ACHN (cell line): ENCODE measurements at regions not wholly inside any gene's neighbourhood (a gene's known extent, or its start where the extent isn't known, plus 50 kb on each side); places are given as distances from the start of the nearest gene placed in this dataset.
"Not testable (repeated sequence)": the region's sequence is repeated elsewhere in the genome, so short reads cannot be mapped to it uniquely, and the experiment has no call there.

Experiments used
- DNase-seq: peaks from one replicate; pipeline ENCODE4 v3.0.0-alpha.2; 2015
- in situ Hi-C: cut with HindIII; loops from 2 replicates; pipeline ENCODE4 v1.10.0; 2017; ENCODE audit warnings: low sequenced_read_pairs, low pct_ligation_motif_present, low pct_unique_long_range_greater_than_20kb

DNA sequence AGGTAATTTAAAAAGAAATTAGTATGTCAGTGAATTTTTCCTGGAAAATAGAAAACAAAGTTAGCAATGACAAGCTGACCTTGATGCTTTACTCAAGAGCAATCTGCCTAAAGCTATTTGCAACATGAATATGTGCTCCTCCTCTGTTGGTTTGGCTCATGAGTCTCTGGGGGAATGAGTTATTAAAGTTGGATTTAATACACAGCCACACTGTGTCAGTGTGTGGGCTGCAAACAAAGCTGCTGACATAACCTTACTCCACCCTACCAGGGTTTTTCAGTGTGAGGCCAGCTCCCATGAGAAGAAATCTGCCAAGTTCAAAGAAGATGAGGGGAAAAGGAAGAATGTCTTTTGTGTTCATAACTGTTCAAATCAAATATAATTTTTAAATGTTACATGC is 280.5 kb downstream of the TLL1 start:
- no peak for DNase-seq
- in situ Hi-C loops, result no loop called here

DNA sequence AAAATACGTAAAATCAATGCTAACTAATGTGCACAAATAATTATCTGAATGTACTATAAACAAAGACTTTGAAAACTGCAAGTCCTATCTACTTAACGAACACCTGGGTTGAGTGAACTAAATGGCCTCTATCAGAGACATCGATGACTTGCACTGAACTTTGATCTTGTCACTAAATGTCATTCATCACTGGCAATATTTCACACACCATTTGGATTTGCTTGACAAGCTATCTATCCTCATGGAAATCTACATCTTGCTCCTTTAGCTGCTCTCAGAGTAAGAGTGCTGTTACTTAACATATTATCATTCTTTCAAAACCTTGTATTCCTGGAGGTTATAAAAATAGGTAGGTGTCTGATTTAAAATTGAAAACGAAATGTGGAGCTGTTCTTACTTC is 289.3 kb downstream of the TLL1 start:
- DNase-seq, result no peak
- in situ Hi-C loops, result no loop called here

DNA sequence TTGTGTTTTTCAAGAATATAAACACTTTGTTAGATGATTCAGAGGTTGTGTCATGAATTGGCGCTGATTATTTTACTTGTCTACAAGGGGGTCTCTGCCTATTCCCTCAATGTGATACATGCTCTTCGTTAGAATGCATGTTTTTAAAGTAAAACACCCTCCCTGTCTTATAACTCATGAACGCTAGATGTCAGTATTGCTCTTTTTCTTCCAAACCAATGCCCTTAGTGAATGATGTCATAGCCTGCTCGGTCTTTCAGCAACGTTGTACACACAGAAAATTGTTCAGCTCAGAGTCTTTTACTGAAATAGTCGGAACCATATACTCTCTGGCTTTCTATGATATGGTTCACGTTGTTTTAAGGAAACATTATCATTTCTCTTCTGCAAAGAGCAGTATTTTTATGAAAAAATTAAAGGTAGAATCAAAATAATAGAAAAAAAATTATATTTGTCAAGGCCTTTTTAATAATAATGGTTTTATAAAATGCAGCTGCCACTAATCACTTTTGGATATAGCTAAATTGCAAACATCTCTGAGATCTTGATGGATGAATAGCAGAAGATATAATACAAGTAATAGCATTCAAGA is 292.9 kb downstream of the TLL1 start:
- DNase-seq, result peak; percentile 70
- in situ Hi-C loops, result no loop called here

DNA sequence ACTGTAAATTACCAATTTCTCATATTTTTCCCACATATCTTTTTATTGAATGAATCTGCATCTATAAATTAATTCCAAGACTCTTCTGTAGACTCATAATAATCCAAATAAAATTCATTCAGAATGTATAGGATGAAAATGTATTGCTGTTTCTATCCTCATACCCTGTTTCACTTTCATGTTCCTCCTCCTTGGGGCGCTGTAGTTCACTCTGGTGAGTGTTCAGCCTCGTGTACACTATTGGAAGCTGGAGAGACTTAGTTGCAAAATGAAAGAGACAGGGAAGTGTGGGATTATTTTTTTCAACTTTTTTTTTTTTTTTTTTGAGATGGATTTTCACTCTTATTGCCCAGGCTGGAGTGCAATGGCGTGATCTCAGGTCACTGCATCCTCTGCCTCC is 296.1 kb downstream of the TLL1 start:
- DNase-seq, result peak; percentile 13
- in situ Hi-C loops, result no loop called here

DNA sequence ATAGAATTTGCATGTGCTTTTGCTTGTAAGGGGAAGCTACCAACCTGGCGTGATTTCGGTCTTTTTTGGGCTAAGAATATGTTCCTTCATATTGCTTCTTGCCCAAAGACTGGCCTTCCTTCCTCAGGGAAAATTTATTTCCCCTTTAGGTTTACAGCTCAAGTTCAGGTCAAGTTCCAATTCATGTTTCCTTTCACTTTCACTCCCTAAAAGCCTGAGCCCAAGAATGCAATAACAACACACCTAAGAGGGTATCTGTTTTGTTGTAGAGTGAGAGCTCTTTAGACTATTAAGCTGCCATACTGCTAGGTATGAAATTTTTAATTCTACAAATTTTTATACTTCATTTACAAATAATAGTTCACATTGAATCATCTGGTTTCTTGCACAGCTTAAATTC is 299.6 kb downstream of the TLL1 start:
- in situ Hi-C loops, result no loop called here

DNA sequence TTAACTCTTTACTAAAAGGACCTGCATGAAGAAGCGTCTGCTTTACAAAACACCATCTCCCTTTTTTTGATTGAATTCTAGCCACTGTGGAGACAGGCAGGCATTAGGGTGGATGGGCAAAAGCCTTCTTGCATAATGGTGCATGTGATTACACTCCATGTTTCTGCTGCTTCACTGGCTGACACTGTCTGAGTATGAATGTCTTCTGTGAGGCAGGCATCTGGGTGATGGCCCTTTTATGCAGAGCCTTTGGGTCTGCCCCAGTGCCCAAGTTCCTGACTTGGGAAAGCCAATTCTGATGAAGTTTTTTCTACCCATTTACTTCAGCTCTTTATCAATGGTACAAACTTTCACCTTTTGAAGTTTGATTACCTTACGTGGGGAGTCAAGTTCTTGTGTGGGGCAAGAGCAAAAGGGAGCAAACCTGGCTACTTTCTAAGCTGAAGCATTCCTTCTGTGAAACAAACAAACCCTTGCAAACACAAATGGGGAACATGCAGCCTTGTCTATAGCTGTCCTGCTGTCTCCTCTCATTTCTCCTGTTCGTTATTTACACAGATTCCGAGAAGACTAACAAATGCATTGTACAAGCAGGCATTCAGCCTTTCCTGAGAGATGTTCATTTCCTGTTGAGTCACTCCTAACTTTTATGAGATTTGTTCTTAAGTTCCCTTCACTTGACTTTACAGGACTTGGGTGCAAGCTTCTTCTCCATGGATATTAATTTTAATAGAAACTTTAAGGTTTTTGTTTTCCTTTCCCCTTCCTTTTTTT is 301.9 kb downstream of the TLL1 start:
- DNase-seq, result no peak
- in situ Hi-C loops, result no loop called here

More for the DNA sequence above, 299.6 kb downstream of the TLL1 start:
- no peak for DNase-seq

DNA sequence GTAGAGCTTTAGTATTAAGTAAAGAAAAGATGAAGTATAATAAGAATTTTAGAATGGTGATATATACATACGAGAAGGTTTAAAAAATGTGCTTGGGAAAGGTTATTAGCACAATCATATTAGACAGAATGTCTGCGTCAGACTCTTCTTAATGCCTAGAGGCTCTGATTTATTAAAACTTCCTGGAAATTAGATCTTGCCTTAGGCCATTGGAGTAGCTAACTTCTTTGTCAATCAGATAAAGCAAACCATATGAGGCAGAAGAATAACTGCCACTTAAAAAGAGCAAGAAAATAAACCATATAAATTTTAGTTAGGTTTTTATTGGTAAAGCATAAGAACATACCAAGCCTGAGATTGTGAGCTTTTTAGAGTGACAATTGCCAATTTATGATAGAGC is 309.1 kb downstream of the TLL1 start:
- DNase-seq, result no peak
- in situ Hi-C loops, result no loop called here

DNA sequence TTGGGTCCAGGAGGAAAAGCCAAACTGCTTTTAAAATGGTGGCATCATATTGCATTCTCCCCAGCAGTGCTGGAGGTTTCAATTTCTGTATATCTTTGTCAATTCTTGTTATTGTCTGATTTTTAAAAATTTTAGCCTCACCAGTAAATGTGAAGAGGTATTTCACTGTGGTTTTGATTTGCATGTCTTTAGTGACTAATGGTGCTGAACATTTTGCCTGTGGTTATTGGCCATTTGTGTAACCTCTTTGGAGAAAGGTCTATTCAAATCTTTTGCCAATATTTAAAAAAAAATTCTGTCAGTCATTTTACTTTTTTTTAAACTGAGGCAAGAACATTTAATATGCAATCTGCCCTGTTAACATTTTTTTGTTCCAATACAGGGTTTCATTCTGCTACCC is 322.1 kb downstream of the TLL1 start:
- in situ Hi-C loops, result no loop called here
- no peak for DNase-seq

DNA sequence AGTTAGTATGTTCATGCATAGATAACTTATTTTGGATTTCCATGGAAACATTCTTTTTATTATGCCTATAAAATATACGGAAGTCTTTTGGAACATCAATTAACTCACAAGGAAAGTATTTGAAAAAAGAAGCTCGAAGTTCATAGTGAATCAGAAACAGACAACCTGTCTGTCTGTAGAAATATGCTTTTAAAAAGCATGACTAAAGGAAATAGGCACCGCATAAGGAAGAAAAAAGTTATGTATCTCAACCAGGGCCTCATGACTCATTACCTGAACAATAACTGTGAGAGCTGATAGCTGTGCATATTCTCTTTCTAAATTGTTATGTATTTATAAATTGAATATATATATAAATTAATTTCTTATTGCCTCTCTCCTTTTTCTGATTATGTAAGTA is 324.1 kb downstream of the TLL1 start:
- DNase-seq, result no peak
- in situ Hi-C loops, result no loop called here

DNA sequence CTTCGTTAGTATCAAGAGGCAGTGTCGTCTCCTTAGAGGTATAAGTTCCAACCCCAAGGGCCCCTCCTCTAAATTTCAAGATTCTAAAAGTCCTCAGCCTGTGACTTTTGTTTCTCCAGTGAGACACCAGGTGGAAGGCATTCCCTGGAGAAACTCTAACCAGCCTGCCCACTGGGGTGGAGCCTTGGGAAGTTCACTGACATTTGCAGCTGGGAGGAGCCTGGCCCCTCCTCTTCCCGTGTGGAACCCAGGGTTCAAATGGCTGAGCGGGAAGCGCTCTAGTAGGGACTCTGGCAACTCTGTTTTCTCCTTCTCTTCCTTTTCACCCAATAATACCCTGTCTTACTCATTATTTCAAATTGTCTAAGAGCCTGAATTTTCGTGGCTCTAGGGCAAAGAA is 325.0 kb downstream of the TLL1 start:
- in situ Hi-C loops, result no loop called here
- no peak for DNase-seq

DNA sequence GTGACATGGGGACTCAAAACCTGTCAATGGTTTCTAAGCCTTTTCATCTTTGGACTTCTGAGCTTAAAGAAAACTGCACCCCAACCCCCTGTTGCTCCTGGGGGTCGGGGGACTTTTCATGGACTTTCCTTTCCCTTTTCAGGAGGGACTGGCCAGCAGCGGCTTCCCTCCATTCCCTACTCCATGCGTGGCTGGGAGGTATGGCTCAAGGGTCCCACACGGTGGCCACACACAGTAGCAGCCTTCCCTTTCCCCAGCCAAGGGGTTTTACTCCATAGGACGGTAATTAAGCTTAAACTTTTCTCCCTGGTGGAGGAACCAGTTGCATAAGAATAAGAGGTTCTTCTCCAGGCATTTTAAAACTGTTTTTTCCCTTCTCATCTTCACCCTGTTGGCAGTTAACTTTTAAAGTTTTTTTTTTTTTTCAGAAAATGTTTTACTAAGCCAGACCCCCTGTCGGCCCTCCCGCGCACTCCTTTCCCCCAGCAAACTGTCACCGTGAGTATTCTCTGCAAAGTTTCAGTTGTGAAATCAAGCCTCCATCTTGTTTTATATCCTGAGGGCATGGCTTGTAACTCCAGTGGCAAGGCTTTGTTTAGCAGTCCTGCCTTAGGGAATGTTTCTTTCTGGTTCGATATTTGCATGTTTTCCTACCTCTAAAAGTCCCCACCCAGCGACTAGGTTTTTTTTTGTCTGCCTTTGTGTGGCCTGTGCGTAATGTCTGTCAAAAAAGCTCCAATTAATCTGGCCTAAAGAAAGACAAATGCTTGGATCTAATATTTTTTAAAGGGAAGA is 325.7 kb downstream of the TLL1 start:
- in situ Hi-C loops, result no loop called here
- no peak for DNase-seq

DNA sequence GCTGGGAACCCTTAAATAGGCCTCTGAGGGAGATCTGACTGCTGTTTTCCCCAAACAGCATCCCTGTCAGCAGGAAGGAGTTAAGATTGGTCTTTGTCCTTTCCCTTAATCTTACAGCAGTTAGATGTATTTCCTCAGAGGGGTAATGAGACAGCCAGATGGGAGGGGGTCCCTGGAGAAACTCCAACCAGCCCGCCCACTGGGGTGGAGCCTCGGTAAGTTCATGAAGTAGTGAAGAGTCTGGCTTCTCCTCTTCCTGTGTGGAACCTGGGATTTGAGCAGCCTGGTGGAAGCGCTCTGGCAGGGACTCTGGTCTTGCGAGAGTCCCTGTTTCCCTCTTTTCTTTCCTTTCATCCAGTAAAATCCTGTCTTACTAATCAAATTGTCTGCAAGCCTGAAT is 330.0 kb downstream of the TLL1 start:
- in situ Hi-C loops, result no loop called here
- DNase-seq, result no peak

DNA sequence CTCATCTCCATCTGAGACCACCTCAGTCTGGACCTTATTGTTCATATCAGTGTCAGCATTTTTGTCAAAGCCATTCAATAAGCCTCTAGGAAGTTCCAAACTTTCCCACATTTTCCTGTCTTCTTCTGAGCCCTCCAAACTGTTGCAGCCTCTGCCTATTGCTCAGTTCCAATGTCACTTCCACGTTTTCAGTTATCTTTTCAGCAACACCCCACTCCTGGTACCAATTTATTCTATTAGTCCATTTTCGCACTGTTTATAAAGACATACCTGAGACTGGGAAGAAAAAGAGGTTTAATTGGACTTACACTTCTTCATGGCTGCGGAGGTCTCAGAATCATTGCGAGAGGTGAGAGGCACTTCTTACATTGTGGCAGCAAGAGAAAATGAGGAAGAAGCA is 339.3 kb downstream of the TLL1 start:
- DNase-seq, in situ Hi-C loops: not testable (repeated sequence)

DNA sequence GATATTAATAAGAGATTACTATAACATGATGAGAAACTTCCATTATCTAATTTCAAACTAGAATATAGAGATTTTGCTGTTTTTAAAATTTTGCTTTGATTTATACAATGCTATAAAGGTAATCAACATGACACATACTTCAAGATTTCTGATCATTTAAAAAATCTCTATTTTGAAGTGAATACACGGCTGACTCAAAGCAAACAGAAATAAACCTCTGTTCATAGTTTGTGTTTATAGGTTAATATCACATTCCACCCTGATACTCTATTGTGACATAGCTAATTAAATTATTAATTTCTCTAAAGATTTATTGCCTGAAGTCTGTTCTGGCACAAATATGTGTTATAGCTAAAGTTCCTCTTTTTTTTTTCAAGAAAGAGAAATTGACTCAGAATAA is 349.2 kb downstream of the TLL1 start:
- no peak for DNase-seq
- in situ Hi-C loops, result no loop called here

DNA sequence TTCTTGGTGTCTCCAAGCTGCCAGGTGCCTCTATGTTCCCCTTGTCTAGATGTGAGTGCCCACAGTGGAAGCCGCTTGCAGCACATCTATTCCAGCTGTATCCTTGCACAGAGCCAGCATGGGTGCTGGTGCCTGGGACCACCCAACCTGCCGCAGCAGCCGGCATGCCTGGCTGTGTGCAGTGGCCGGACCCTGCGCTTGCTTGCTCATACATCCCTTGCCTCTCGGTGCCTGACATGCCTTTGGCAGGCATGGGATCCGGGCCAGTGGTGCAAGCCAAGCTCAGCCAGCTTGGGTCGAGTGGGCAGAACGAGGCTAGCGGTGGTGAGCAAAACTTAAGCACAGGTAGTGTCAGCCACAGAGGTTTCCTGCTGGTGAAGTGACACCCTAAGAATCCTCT is 355.1 kb downstream of the TLL1 start:
- no peak for DNase-seq
- in situ Hi-C loops, result no loop called here

DNA sequence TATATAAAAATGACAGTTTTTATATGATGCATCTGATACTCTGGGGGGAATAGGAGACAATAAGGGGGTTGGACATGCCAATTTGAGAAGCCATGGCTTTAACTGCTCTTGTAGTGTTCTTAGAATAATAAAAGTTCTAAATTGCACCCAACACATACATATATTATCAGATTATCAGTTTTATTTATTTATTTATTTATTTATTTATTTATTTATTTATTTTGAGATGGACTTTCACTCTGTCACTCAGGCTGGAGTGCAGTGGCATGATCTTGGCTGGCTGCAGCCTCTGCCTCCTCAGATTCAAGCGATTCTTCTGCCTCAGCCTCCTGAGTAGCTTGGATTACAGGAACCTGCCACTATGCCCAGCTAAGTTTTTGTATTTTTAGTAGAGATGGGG is 356.8 kb downstream of the TLL1 start:
- in situ Hi-C loops, result no loop called here

DNA sequence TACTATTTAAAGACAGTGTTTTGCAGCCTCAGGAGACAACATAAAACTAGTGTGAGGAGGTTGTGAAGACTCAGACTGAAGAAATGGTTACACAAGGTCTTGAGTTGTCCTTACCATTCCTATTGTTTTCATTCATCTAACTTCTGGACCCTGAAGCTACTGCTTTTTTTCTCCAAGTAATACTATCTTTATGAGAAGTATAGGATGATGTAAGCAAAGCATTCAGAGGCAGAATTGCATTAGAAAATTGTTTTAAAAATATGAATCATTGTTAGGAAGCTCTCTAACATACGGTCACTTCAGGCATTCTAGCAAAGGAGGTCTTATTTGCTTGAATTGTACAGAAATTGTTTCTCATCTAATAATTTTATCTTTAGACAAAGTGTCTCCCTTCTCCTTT is 357.8 kb downstream of the TLL1 start:
- no peak for DNase-seq
- in situ Hi-C loops, result no loop called here

More for the DNA sequence above, 356.8 kb downstream of the TLL1 start:
- DNase-seq, result no peak

DNA sequence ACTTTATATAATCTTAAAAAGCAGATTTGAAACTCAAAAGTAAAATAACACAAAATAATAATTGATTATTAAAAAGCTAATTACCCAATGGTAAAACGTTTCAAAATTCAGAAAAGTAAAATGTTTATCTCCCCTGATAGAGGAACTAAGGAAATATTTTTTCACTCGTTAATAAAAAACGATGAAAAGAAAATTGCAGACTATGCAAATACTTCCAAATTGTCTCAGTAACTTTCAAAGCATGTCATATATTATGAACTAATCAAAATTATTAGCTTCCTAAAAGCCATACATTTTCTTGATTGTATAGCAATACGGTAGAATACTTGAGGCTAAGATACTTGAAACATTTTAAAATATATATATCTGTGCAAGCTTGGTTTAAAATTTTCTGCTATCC is 366.3 kb downstream of the TLL1 start:
- in situ Hi-C loops, result no loop called here
- DNase-seq, result no peak

DNA sequence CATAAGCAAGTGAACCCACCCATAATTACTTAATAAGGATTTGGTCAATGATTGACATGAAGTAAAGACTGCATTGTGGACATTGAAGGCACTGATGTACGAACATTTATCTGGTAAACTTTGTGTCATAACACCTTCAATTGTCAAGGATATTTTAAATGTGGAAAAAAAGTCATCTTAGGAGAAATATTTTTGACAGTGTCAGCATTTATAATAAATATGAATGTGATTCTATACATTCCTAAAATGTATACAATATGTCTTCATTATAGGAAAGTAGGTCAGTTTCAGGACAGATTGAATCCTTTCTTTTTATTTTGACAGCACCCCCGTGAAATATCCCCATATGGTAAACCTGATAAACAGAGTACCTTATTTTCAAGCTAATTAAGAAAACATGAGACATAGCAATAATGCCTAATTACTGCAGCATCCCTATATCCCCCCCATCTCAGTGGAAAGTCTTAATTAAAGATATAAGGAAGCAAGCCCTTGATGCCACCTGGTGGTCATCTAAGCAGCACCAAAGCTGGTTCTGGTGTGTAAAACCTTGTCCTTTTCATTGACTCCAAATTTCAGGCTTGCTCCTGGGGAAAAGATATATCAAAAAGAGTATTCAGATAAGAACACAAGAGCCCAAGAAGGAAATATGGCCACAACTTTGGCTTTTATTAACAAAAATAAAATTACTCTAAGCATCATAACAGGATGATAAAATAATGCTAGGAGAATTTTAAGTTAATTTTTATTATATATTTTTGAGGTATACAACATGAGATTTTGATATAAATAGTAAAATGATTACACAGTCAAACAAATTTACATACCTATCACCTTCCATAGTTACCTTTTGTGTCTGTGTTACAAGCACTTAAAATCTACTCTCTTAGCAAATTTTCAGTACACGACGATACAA is 379.7 kb downstream of the TLL1 start:
- peak; percentile 40 for DNase-seq
- in situ Hi-C loops, result no loop called here
